Right ventricle myocardium inferior (tissue), 1 donor: ENCODE measurements at regions not wholly inside any gene's neighbourhood (a gene's known extent, or its start where the extent isn't known, plus 50 kb on each side); places are given as distances from the start of the nearest gene placed in this dataset.
"Not testable (repeated sequence)": the region's sequence is repeated elsewhere in the genome, so short reads cannot be mapped to it uniquely, and the experiment has no call there.

Experiments
- ATAC-seq: fragments of 200-7000 bp; cut with Tn5 transposase; one replicate; pipeline ENCODE4 v1.9.1; 2020; ENCODE audit warnings: mild to moderate bottlenecking, moderate library complexity
- DNase-seq: peaks from one replicate; pipeline ENCODE4 v3.0.0; 2021; ENCODE audit errors: missing footprints
- intact Hi-C: fragments of 100-400 bp; cut with DNase I; formaldehyde crosslinking; loops from one replicate; pipeline ENCODE4 v1.11.0; 2022
- donor health status: DM: no; HTN: yes; CAD: no; lungs with severe emphysema.

- peak; percentile 46 for ATAC-seq
- intact Hi-C loops, result no loop called here
- DNase-seq, result no peak
Measured at GRCh38 chrX:13433298-13433605, 113.4 kb upstream of the ATXN3L start.

- peak; percentile 81 for ATAC-seq
- no peak for DNase-seq
- intact Hi-C loops, result no loop called here
Measured at GRCh38 chrX:13432414-13433297, 112.8 kb upstream of the ATXN3L start.

- intact Hi-C loops, result no loop called here
- no peak for DNase-seq
- no peak for ATAC-seq
Measured at GRCh38 chrX:13430136-13430827, 110.4 kb upstream of the ATXN3L start.

GRCh38 chrX:13428053-13428786, 108.4 kb upstream of the ATXN3L start:
- intact Hi-C loops, result no loop called here
- no peak for ATAC-seq

GRCh38 chrX:13427441-13428052, 107.7 kb upstream of the ATXN3L start:
- intact Hi-C loops, result no loop called here
- ATAC-seq (no peak), DNase-seq (no peak)

More at GRCh38 chrX:13428053-13428786, 108.4 kb upstream of the ATXN3L start:
- no peak for DNase-seq

- DNase-seq (no peak), ATAC-seq (no peak)
- intact Hi-C loops, result no loop called here
Measured at GRCh38 chrX:13420545-13421183, 100.8 kb upstream of the ATXN3L start.

GRCh38 chrX:13419918-13420317, 100.1 kb upstream of the ATXN3L start:
- intact Hi-C loops, result no loop called here
- ATAC-seq (no peak), DNase-seq (no peak)

GRCh38 chrX:13419276-13419675, 99.4 kb upstream of the ATXN3L start:
- intact Hi-C loops, result no loop called here
- no peak for ATAC-seq
- DNase-seq, result no peak

GRCh38 chrX:13418126-13419097, 98.6 kb upstream of the ATXN3L start:
- ATAC-seq (no peak), DNase-seq (no peak)
- intact Hi-C loops, result no loop called here

- intact Hi-C loops, result no loop called here
- ATAC-seq, result no peak
- DNase-seq, result no peak
Measured at GRCh38 chrX:13415509-13415908, 95.7 kb upstream of the ATXN3L start.

- DNase-seq (no peak), ATAC-seq (no peak)
- intact Hi-C loops, result no loop called here
Measured at GRCh38 chrX:13414006-13414647, 94.3 kb upstream of the ATXN3L start.

- DNase-seq (no peak), ATAC-seq (no peak)
- intact Hi-C loops, result no loop called here
Measured at GRCh38 chrX:13412208-13412600, 92.4 kb upstream of the ATXN3L start.

- intact Hi-C loops, result no loop called here
- ATAC-seq (no peak), DNase-seq (no peak)
Measured at GRCh38 chrX:13411496-13412207, 91.8 kb upstream of the ATXN3L start.

GRCh38 chrX:13408599-13408998, 88.7 kb upstream of the ATXN3L start:
- ATAC-seq, DNase-seq, intact Hi-C loops: not testable (repeated sequence)

GRCh38 chrX:13404777-13405176, 84.9 kb upstream of the ATXN3L start:
- ATAC-seq, intact Hi-C loops: not testable (repeated sequence)
- DNase-seq, result peak; percentile 45

GRCh38 chrX:13404364-13404763, 84.5 kb upstream of the ATXN3L start:
- ATAC-seq (no peak), DNase-seq (no peak)
- intact Hi-C loops, result no loop called here

- DNase-seq (no peak), ATAC-seq (no peak)
- intact Hi-C loops, result no loop called here
Measured at GRCh38 chrX:13401724-13402123, 81.9 kb upstream of the ATXN3L start.
